Natural killer cell (primary cell): ENCODE measurements at regions not wholly inside any gene's neighbourhood (a gene's known extent, or its start where the extent isn't known, plus 50 kb on each side); places are given as distances from the start of the nearest gene placed in this dataset.
"Not testable (repeated sequence)": the region's sequence is repeated elsewhere in the genome, so short reads cannot be mapped to it uniquely, and the experiment has no call there.

ENCODE experiments used
- ATAC-seq, 3 donors: fragments of 150-1000 bp in 2 of 3; fragments of 200-7000 bp in 1 of 3; cut with Tn5 transposase; 1 replicate in 1 of 3; 2 replicates in 2 of 3; pipeline ENCODE4 v1.10.0; 2021; ENCODE audit warnings: mild to moderate bottlenecking in 2 of 3, moderate library complexity in 2 of 3
- DNase-seq, 2 donors: peaks; one replicate each; pipeline versions ENCODE4 v3.0.0 to v3.0.0-alpha.2; 2013 to 2021; ENCODE audit warnings: mixed read lengths in 1 of 2
- H3K27ac ChIP-seq: one replicate; pipeline ENCODE4 v1.5.1; 2013; ENCODE audit warnings: mild to moderate bottlenecking, low read length
- H3K27me3 ChIP-seq: one replicate; pipeline ENCODE4 v1.6.1; 2013; ENCODE audit warnings: low read length; ENCODE audit not compliant: control insufficient read depth, insufficient read depth
- H3K36me3 ChIP-seq: one replicate; pipeline ENCODE4 v1.6.1; 2013; ENCODE audit warnings: low read length; ENCODE audit not compliant: control insufficient read depth, insufficient read depth
- H3K4me1 ChIP-seq: one replicate; pipeline ENCODE4 v1.6.1; 2013; ENCODE audit warnings: low read length; ENCODE audit not compliant: control insufficient read depth, insufficient read depth
- H3K4me3 ChIP-seq: one replicate; pipeline ENCODE4 v1.5.1; 2013; ENCODE audit warnings: low read length
- H3K9me3 ChIP-seq: one replicate; pipeline ENCODE4 v1.6.1; 2013; ENCODE audit warnings: low read length; ENCODE audit not compliant: control insufficient read depth, insufficient read depth
- H3K27ac Mint-ChIP-seq, 2 donors: one replicate each; pipeline ENCODE4 v1.8.0; 2022; ENCODE audit warnings: mild to moderate bottlenecking in 2 of 2, mixed read lengths in 2 of 2, moderate library complexity in 1 of 2
- H3K27me3 Mint-ChIP-seq, 2 donors: one replicate each; pipeline ENCODE4 v1.8.0; 2022; ENCODE audit warnings: low read depth in 2 of 2, mixed read lengths in 2 of 2
- H3K36me3 Mint-ChIP-seq: one replicate; pipeline ENCODE4 v1.8.0; 2022; ENCODE audit warnings: mixed read lengths
- H3K4me1 Mint-ChIP-seq, 2 donors: one replicate each; pipeline ENCODE4 v1.8.0; 2022; ENCODE audit warnings: mixed read lengths in 2 of 2
- H3K4me3 Mint-ChIP-seq: one replicate; pipeline ENCODE4 v1.8.0; 2022; ENCODE audit warnings: mild to moderate bottlenecking, moderate library complexity, mixed read lengths
- H3K9me3 Mint-ChIP-seq, 2 donors: one replicate each; pipeline ENCODE4 v1.8.0; 2022; ENCODE audit warnings: mixed read lengths in 2 of 2
- WGBS: methylation state at CpG from one replicate; pipeline ENCODE4 v1.1.7; 2013; ENCODE audit warnings: missing lambda C conversion rate; ENCODE audit not compliant: insufficient coverage; 5-methylcytosine and 5-hydroxymethylcytosine counted together
- intact Hi-C: fragments of 100-400 bp; cut with micrococcal nuclease; formaldehyde crosslinking; loops from one replicate; pipeline ENCODE4 v1.14.2; 2022
- TF ChIP-seq, protein P1 (sequence below): fragments of 200-600 bp; IDR thresholded peaks from one replicate; pipeline ENCODE4 v1.8.0; 2022; ENCODE audit warnings: antibody characterized with exemption

DNA sequence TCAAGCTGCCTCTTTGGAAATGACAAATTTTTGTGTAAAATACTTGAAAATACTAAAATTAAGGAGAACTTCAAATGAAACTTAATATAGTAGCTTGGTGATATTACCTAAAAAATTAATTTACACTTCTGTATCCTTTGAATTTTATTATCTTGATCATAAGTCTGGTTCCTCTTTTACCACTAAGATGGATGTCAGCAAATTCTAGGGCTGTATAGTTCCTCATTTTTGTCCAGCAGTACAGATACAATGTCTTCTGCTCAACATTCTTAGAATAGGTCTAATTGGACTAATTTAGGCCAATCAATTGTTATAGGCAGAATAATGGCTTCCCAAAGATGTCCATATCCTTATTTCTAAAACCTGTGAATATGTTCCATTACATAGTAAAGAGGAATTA, 1298.0 kb upstream of the RAG2 start:
- Histone ChIP-seq H3K4me1 (no peaks in the 10 kb centered on the region), H3K36me3 (no peaks in the 10 kb centered on the region), H3K27ac (no peak overlapping the region), H3K27me3 (no peaks in the 10 kb centered on the region), H3K4me3 (no peak overlapping the region), H3K9me3 (peaks cover 12% of the 10 kb centered on the region)
- H3K9me3 Mint-ChIP-seq: peaks cover 0 to 4% of the 10 kb centered on the region in 2 donors
- DNase-seq (no peak), ATAC-seq (no peak)
- no peaks in the 10 kb centered on the region for H3K27me3 Mint-ChIP-seq
- H3K27ac Mint-ChIP-seq: no peak overlapping the region
- TF ChIP-seq, protein P1, sequence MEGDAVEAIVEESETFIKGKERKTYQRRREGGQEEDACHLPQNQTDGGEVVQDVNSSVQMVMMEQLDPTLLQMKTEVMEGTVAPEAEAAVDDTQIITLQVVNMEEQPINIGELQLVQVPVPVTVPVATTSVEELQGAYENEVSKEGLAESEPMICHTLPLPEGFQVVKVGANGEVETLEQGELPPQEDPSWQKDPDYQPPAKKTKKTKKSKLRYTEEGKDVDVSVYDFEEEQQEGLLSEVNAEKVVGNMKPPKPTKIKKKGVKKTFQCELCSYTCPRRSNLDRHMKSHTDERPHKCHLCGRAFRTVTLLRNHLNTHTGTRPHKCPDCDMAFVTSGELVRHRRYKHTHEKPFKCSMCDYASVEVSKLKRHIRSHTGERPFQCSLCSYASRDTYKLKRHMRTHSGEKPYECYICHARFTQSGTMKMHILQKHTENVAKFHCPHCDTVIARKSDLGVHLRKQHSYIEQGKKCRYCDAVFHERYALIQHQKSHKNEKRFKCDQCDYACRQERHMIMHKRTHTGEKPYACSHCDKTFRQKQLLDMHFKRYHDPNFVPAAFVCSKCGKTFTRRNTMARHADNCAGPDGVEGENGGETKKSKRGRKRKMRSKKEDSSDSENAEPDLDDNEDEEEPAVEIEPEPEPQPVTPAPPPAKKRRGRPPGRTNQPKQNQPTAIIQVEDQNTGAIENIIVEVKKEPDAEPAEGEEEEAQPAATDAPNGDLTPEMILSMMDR: no peak
- intact Hi-C loops: no loop called here
- H3K4me1 Mint-ChIP-seq: no peaks in the 10 kb centered on the region
- no peak overlapping the region for H3K4me3 Mint-ChIP-seq
- H3K36me3 Mint-ChIP-seq: peaks cover 32% of the 10 kb centered on the region

DNA sequence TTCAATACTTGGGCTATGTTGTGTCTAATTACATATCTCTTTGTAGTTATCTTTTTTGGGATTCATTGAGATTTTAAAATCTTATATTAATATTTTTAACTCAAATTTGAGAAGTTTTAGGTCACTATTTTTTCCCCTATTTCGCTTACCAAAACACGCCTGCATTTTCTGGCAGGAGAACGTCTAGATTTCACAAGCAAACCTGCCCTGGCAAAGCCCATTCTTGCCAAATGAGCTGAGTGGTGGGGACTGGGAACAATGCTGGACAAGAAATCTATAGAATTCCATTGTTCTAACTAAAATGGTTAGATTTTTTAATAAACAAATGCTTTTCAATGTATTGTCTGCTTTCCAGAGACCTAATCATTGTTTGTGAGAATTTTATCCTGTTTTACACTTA, 1283.7 kb upstream of the RAG2 start:
- Histone ChIP-seq H3K27ac (no peak overlapping the region), H3K9me3 (no peaks in the 10 kb centered on the region), H3K36me3 (no peaks in the 10 kb centered on the region), H3K4me3 (no peak overlapping the region), H3K4me1 (no peaks in the 10 kb centered on the region), H3K27me3 (no peaks in the 10 kb centered on the region)
- H3K9me3 Mint-ChIP-seq: no peaks in the 10 kb centered on the region
- H3K36me3 Mint-ChIP-seq: no peaks in the 10 kb centered on the region
- no peaks in the 10 kb centered on the region for H3K4me1 Mint-ChIP-seq
- H3K27me3 Mint-ChIP-seq: no peaks in the 10 kb centered on the region
- WGBS: 96% methylated on average over 3 of the region's 3 CpGs
- H3K27ac Mint-ChIP-seq: no peak overlapping the region
- no peak overlapping the region for H3K4me3 Mint-ChIP-seq
- no peak for DNase-seq
- intact Hi-C loops: no loop called here
- TF ChIP-seq, protein P1: no peak
- no peak for ATAC-seq

DNA sequence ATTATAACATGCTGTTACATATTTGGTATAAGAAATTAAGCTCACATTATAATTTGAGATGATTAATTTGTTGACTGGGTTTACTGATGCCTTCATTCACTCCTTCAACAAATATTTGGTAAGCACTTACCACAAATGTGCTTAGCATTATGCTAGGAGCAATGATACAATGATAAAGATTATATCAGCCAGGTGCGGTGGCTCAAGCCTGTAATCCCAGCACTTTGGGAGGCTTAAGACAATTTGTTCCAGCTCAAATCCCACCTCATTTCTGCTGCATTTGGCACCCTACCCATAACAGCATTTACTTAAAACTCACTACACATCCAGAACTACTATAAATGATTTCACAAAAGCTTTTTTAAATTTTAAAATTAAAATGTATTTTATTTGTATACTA, 1263.6 kb upstream of the RAG2 start:
- Histone ChIP-seq H3K27ac (no peak overlapping the region), H3K27me3 (no peaks in the 10 kb centered on the region), H3K36me3 (no peaks in the 10 kb centered on the region), H3K4me1 (no peaks in the 10 kb centered on the region), H3K9me3 (peaks cover 4% of the 10 kb centered on the region), H3K4me3 (no peak overlapping the region)
- Mint-ChIP-seq H3K4me3 (no peak overlapping the region), H3K36me3 (no peaks in the 10 kb centered on the region), H3K9me3 (peaks cover 0 to 2% of the 10 kb centered on the region in 2 donors), H3K27ac (no peak overlapping the region), H3K27me3 (no peaks in the 10 kb centered on the region), H3K4me1 (no peaks in the 10 kb centered on the region)
- TF ChIP-seq, protein P1: no peak
- ATAC-seq (no peak), DNase-seq (no peak)
- WGBS: 93% methylated on average over 1 of the region's 1 CpG
- intact Hi-C loops: no loop called here

DNA sequence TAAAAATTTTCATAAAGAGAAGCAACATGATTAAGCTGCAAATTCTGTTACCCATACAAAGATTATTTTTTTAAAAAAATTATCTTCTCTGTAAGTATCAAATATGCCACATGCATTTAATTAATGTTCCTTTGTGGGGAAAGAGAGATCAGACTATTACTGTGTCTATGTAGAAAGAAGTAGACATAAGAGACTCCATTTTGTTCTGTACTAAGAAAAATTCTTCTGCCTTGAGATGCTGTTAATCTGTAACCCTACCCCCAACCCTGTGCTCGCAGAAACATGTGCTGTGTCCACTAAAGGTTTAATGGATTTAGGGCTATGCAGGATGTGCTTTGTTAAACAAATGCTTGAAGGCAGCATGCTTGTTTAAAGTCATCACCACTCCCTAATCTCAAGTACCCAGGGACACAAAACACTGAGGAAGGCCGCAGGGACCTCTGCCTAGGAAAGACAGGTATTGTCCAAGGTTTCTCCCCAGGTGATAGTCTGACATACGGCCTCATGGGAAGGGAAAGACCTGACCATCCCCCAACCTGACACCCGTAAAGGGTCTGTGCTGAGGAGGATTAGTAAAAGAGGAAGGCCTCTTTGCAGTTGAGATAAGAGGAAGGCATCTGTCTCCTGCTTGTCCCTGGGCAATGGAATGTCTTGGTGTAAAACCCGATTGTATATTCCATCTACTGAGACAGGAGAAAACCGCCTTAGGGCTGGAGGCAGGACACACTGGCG, 1260.9 kb upstream of the RAG2 start:
- H3K4me1 ChIP-seq, H3K9me3 Mint-ChIP-seq, H3K4me3 Mint-ChIP-seq, H3K4me1 Mint-ChIP-seq, intact Hi-C loops, H3K36me3 ChIP-seq, H3K27ac Mint-ChIP-seq, H3K27me3 Mint-ChIP-seq, H3K4me3 ChIP-seq, DNase-seq, H3K9me3 ChIP-seq, ATAC-seq, H3K27me3 ChIP-seq, H3K27ac ChIP-seq, H3K36me3 Mint-ChIP-seq: not testable (repeated sequence)
- WGBS: 58% methylated on average over 4 of the region's 7 CpGs
